B cell (primary cell): ENCODE measurements at regions not wholly inside any gene's neighbourhood (a gene's known extent, or its start where the extent isn't known, plus 50 kb on each side); places are given as distances from the start of the nearest gene placed in this dataset.

Experiments
- ATAC-seq: fragments of 200-7000 bp; cut with Tn5 transposase; one replicate; pipeline ENCODE4 v1.10.0; 2021; ENCODE audit warnings: low read depth, mild to moderate bottlenecking, moderate number of reproducible peaks, moderate library complexity
- CTCF ChIA-PET: fragments of 350-600 bp; sonication (Branson Sonifier 250); formaldehyde crosslinking; loops from one replicate; lab custom pipeline; 2021; ENCODE audit warnings: antibody characterized with exemption, inconsistent platforms; lab: Charles Lee
- POLR2A ChIA-PET: fragments of 350-600 bp; sonication (Branson Sonifier 250); formaldehyde crosslinking; loops from one replicate; lab custom pipeline; 2021; ENCODE audit warnings: antibody characterized with exemption; lab: Charles Lee
- DNase-seq: peaks from one replicate; pipeline ENCODE4 v3.0.0; 2013
- H2AFZ ChIP-seq: 2 replicates; pipeline ENCODE4 v1.6.1; 2012; ENCODE audit warnings: mild to moderate bottlenecking, low read depth, low read length; ENCODE audit not compliant: insufficient read depth, poor library complexity, severe bottlenecking
- H3K27ac ChIP-seq, 2 donors: 1 replicate in 1 of 2; 2 replicates in 1 of 2; pipeline ENCODE4 v1.5.1; 2012 to 2013; ENCODE audit warnings: low read length in 2 of 2, mild to moderate bottlenecking in 2 of 2, moderate library complexity in 1 of 2
- H3K27me3 ChIP-seq, 4 experiments: fragments of 200-600 bp in 1 of 4; sonication (generic) in 1 of 4; replicated peaks in 1 of 4; 1 replicate in 2 of 4; 2 replicates in 2 of 4; pipeline versions ENCODE4 v1.6.1 to v1.7.0; 2013 to 2016; ENCODE audit warnings: low read length in 3 of 4, mild to moderate bottlenecking in 2 of 4, mixed read lengths in 1 of 4, moderate library complexity in 1 of 4; ENCODE audit not compliant: insufficient read depth in 4 of 4, control insufficient read depth in 3 of 4; ENCODE audit errors: control extremely low read depth in 1 of 4
- H3K36me3 ChIP-seq, 2 experiments: replicated peaks in 1 of 2; 1 replicate in 1 of 2; 2 replicates in 1 of 2; pipeline versions ENCODE4 v1.6.1 to v1.7.1; 2013; ENCODE audit warnings: low read length in 1 of 2; ENCODE audit not compliant: insufficient read depth in 2 of 2, control insufficient read depth in 1 of 2; ENCODE audit errors: control extremely low read depth in 1 of 2, extremely low read depth in 1 of 2
- H3K4me1 ChIP-seq, 2 donors: fragments of 200-600 bp in 1 of 2; sonication (generic) in 1 of 2; 1 replicate in 1 of 2; 2 replicates in 1 of 2; pipeline versions ENCODE4 v1.5.1 to v1.6.1; 2013 to 2017; ENCODE audit warnings: low read length in 2 of 2; ENCODE audit not compliant: control insufficient read depth in 2 of 2, insufficient read depth in 2 of 2
- H3K4me2 ChIP-seq: replicated peaks from 2 replicates; pipeline ENCODE3; 2012; ENCODE audit warnings: mild to moderate bottlenecking, low read depth, low read length; ENCODE audit not compliant: poor library complexity, severe bottlenecking
- H3K4me3 ChIP-seq, 5 experiments: fragments of 200-600 bp in 1 of 5; sonication (generic) in 1 of 5; 1 replicate in 3 of 5; 2 replicates in 2 of 5; pipeline versions ENCODE4 v1.5.1 to v1.7.0; 2011 to 2016; ENCODE audit warnings: low read length in 4 of 5, mild to moderate bottlenecking in 4 of 5, low read depth in 2 of 5, control low read depth in 1 of 5, moderate library complexity in 1 of 5; ENCODE audit not compliant: insufficient read depth in 1 of 5; ENCODE audit errors: control extremely low read depth in 1 of 5, extremely low read depth in 1 of 5
- H3K79me2 ChIP-seq: fragments of 200-600 bp; sonication (generic); one replicate; pipeline ENCODE4 v1.6.0; 2016; ENCODE audit warnings: low read length; ENCODE audit not compliant: control insufficient read depth, insufficient read depth
- H3K9ac ChIP-seq: fragments of 200-600 bp; sonication (generic); 2 replicates; pipeline ENCODE4 v1.6.1; 2017; ENCODE audit warnings: mild to moderate bottlenecking, low read length, moderate library complexity
- H3K9me3 ChIP-seq, 3 donors: one replicate each; pipeline versions ENCODE4 v1.6.1 to v1.7.1; 2013; ENCODE audit warnings: low read length in 2 of 3; ENCODE audit not compliant: control insufficient read depth in 2 of 3, insufficient read depth in 1 of 3; ENCODE audit errors: control extremely low read depth in 1 of 3
- H4K20me1 ChIP-seq: 2 replicates; pipeline ENCODE4 v1.6.0; 2012; ENCODE audit warnings: mild to moderate bottlenecking, low read length; ENCODE audit not compliant: insufficient read depth, control insufficient read depth, poor library complexity, severe bottlenecking
- H3K27ac Mint-ChIP-seq: one replicate; pipeline ENCODE4 v1.8.0; 2021; ENCODE audit warnings: mixed read lengths
- H3K27me3 Mint-ChIP-seq: one replicate; pipeline ENCODE4 v1.8.0; 2021; ENCODE audit warnings: mixed read lengths
- H3K4me1 Mint-ChIP-seq: one replicate; pipeline ENCODE4 v1.8.0; 2021; ENCODE audit warnings: mixed read lengths
- H3K4me3 Mint-ChIP-seq: one replicate; pipeline ENCODE4 v1.8.0; 2021; ENCODE audit warnings: mixed read lengths
- H3K9me3 Mint-ChIP-seq: one replicate; pipeline ENCODE4 v1.8.0; 2022; ENCODE audit warnings: mixed read lengths; ENCODE audit not compliant: insufficient read depth
- EZH2 ChIP-seq: IDR thresholded peaks from 2 replicates; pipeline ENCODE4 v1.6.1; 2012; ENCODE audit warnings: borderline replicate concordance, low read depth, mild to moderate bottlenecking, moderate library complexity, low read length; ENCODE audit not compliant: insufficient read depth, poor library complexity, severe bottlenecking
- WGBS: methylation state at CpG from one replicate; pipeline ENCODE4 v1.1.5; 2013; ENCODE audit warnings: missing lambda C conversion rate; ENCODE audit not compliant: insufficient coverage; 5-methylcytosine and 5-hydroxymethylcytosine counted together
- intact Hi-C: fragments of 100-400 bp; cut with micrococcal nuclease; formaldehyde crosslinking; loops from one replicate; pipeline ENCODE4 v1.10.0; 2022
- TF ChIP-seq, protein P1 (sequence below): fragments of 200-600 bp; IDR thresholded peaks from one replicate; pipeline ENCODE4 v1.8.0; 2022; ENCODE audit warnings: antibody characterized with exemption, mild to moderate bottlenecking

DNA sequence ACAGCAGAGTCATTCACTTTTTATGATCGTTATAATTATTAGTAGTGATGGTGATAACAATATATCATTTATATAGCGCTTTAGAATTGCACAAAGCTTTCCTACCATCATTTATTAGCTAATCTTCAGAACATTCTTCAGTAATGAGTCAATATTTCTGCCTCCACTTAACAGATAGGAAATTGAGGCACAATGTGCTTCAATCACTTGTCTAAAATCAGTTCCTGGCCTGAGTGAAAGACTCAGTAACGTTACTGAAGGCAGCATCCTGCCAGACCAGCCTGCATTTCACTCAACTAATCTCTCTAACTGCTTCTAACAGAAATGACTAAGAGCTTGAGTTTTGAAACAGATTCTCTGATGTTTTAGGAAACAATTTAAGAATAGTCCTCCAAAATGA is 412.1 kb downstream of the MZT1 start:
- Histone ChIP-seq H3K36me3 (no peaks in the 10 kb centered on the region), H3K4me1 (no peaks in the 10 kb centered on the region), H3K4me2 (no peak overlapping the region), H3K27ac (no peak overlapping the region), H3K9ac (no peak overlapping the region), H3K27me3 (no peaks in the 10 kb centered on the region), H3K79me2 (no peaks in the 10 kb centered on the region), H3K9me3 (no peaks in the 10 kb centered on the region), H2AFZ (no peak overlapping the region), H4K20me1 (no peaks in the 10 kb centered on the region), H3K4me3 (no peak overlapping the region)
- DNase-seq (no peak), ATAC-seq (no peak)
- no peak overlapping the region for H3K4me3 Mint-ChIP-seq
- H3K27me3 Mint-ChIP-seq = no peaks in the 10 kb centered on the region
- intact Hi-C loops = no loop called here
- ChIA-PET CTCF (no interaction called here), POLR2A (no interaction called here)
- no peak overlapping the region for H3K27ac Mint-ChIP-seq
- no peak for TF ChIP-seq EZH2
- no CpG with 5 or more reads among the region's 3 CpGs for WGBS
- no peaks in the 10 kb centered on the region for H3K4me1 Mint-ChIP-seq
- no peaks in the 10 kb centered on the region for H3K9me3 Mint-ChIP-seq

DNA sequence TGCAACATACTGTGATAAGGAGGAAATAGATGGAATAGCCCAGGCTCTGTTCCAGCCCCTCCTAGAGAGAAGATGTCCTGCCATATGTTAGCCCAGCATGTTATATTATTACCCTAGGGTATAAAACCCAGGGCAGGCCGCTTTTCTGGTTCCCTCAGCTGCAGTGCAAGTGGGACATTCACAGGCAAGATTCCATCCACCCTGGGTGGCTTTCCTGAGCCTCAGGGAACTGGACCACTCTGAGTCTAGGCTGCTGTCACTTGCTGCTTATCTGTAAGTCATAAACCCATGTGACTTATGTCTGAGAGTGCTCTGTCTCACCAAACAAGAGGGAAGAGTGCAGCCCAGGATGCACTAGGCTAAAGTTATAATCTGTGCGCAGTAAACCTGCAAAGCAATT is 413.2 kb downstream of the MZT1 start:
- intact Hi-C loops = no loop called here
- Histone ChIP-seq H3K27me3 (no peaks in the 10 kb centered on the region), H3K27ac (no peak overlapping the region), H3K4me3 (no peak overlapping the region), H3K4me1 (no peaks in the 10 kb centered on the region), H2AFZ (no peak overlapping the region), H3K9ac (no peak overlapping the region), H3K9me3 (no peaks in the 10 kb centered on the region), H3K4me2 (no peak overlapping the region), H4K20me1 (no peaks in the 10 kb centered on the region), H3K79me2 (no peaks in the 10 kb centered on the region), H3K36me3 (no peaks in the 10 kb centered on the region)
- TF ChIP-seq, protein P1, sequence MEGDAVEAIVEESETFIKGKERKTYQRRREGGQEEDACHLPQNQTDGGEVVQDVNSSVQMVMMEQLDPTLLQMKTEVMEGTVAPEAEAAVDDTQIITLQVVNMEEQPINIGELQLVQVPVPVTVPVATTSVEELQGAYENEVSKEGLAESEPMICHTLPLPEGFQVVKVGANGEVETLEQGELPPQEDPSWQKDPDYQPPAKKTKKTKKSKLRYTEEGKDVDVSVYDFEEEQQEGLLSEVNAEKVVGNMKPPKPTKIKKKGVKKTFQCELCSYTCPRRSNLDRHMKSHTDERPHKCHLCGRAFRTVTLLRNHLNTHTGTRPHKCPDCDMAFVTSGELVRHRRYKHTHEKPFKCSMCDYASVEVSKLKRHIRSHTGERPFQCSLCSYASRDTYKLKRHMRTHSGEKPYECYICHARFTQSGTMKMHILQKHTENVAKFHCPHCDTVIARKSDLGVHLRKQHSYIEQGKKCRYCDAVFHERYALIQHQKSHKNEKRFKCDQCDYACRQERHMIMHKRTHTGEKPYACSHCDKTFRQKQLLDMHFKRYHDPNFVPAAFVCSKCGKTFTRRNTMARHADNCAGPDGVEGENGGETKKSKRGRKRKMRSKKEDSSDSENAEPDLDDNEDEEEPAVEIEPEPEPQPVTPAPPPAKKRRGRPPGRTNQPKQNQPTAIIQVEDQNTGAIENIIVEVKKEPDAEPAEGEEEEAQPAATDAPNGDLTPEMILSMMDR = no peak
- no peak for TF ChIP-seq EZH2
- Mint-ChIP-seq H3K27me3 (no peaks in the 10 kb centered on the region), H3K4me1 (no peaks in the 10 kb centered on the region), H3K9me3 (no peaks in the 10 kb centered on the region), H3K27ac (no peak overlapping the region), H3K4me3 (no peak overlapping the region)
- WGBS = 86% methylated on average over 2 of the region's 2 CpGs
- ATAC-seq (no peak), DNase-seq (no peak)
- POLR2A ChIA-PET = no interaction called here
- CTCF ChIA-PET = no interaction called here
